Activated CD8-positive, alpha-beta T cell treated with anti-CD3 and anti-CD28 coated beads, Interleukin-2, amount 10 ng/mL, durations not matched to agents 7 days and 5 days (primary cell): ENCODE measurements at regions not wholly inside any gene's neighbourhood (a gene's known extent, or its start where the extent isn't known, plus 50 kb on each side); places are given as distances from the start of the nearest gene placed in this dataset.
"Not testable (repeated sequence)": the region's sequence is repeated elsewhere in the genome, so short reads cannot be mapped to it uniquely, and the experiment has no call there.

Source experiments
- ATAC-seq: fragments of 150-1000 bp; cut with Tn5 transposase; one replicate; pipeline ENCODE4 v1.10.0; 2021; ENCODE audit warnings: moderate library complexity
- CTCF ChIA-PET: fragments of 350-600 bp; sonication (Branson Sonifier 250); formaldehyde crosslinking; loops from one replicate; lab custom pipeline; 2021; ENCODE audit warnings: antibody characterized with exemption; lab: Charles Lee
- POLR2A ChIA-PET: fragments of 350-600 bp; sonication (Branson Sonifier 250); formaldehyde crosslinking; loops from one replicate; lab custom pipeline; 2021; ENCODE audit warnings: antibody characterized with exemption; lab: Charles Lee
- DNase-seq: peaks from one replicate; pipeline ENCODE4 v3.0.0-alpha.2; 2020
- H3K27ac Mint-ChIP-seq: one replicate; pipeline ENCODE4 v1.8.0; 2021; ENCODE audit warnings: mild to moderate bottlenecking, mixed read lengths
- H3K27me3 Mint-ChIP-seq: one replicate; pipeline ENCODE4 v1.8.0; 2021; ENCODE audit warnings: low read depth, mixed read lengths
- H3K36me3 Mint-ChIP-seq: one replicate; pipeline ENCODE4 v1.8.0; 2021; ENCODE audit warnings: low read depth, mixed read lengths
- H3K4me1 Mint-ChIP-seq: one replicate; pipeline ENCODE4 v1.8.0; 2021; ENCODE audit warnings: low read depth, mixed read lengths
- H3K4me3 Mint-ChIP-seq: one replicate; pipeline ENCODE4 v1.8.0; 2021; ENCODE audit warnings: mild to moderate bottlenecking, mixed read lengths
- H3K9me3 Mint-ChIP-seq: one replicate; pipeline ENCODE4 v1.8.0; 2022; ENCODE audit warnings: mixed read lengths; ENCODE audit not compliant: insufficient read depth

GRCh38 chr1:113205980-113206766 lies 133.2 kb downstream of the LRIG2 start:
- H3K4me1 Mint-ChIP-seq = no peaks in the 10 kb centered on the region
- ChIA-PET POLR2A (interaction anchor here (0.6 kb wide), 1 partner anchor 929 kb away, joined by 3 read pairs; no protein-coding TSS in a partner anchor), CTCF (no interaction called here)
- H3K27ac Mint-ChIP-seq = no peak overlapping the region
- DNase-seq (no peak), ATAC-seq (no peak)
- H3K4me3 Mint-ChIP-seq = no peak overlapping the region
- H3K36me3 Mint-ChIP-seq = no peaks in the 10 kb centered on the region
- no peaks in the 10 kb centered on the region for H3K9me3 Mint-ChIP-seq
- peaks cover 16% of the 10 kb centered on the region for H3K27me3 Mint-ChIP-seq

GRCh38 chr1:113207019-113207418 lies 134.0 kb downstream of the LRIG2 start:
- H3K4me1 Mint-ChIP-seq = no peaks in the 10 kb centered on the region
- CTCF ChIA-PET = no interaction called here
- H3K4me3 Mint-ChIP-seq = no peak overlapping the region
- ATAC-seq (no peak), DNase-seq (no peak)
- H3K27me3 Mint-ChIP-seq = peaks cover 19% of the 10 kb centered on the region
- H3K9me3 Mint-ChIP-seq = no peaks in the 10 kb centered on the region
- H3K27ac Mint-ChIP-seq = no peak overlapping the region
- POLR2A ChIA-PET = no interaction called here
- H3K36me3 Mint-ChIP-seq = no peaks in the 10 kb centered on the region

GRCh38 chr1:113207457-113207856 lies 134.5 kb downstream of the LRIG2 start:
- no peak for ATAC-seq
- no peak overlapping the region for H3K27ac Mint-ChIP-seq
- H3K27me3 Mint-ChIP-seq = peaks cover 17% of the 10 kb centered on the region
- DNase-seq = no peak
- no peaks in the 10 kb centered on the region for H3K9me3 Mint-ChIP-seq
- ChIA-PET CTCF (no interaction called here), POLR2A (no interaction called here)
- no peaks in the 10 kb centered on the region for H3K4me1 Mint-ChIP-seq
- no peak overlapping the region for H3K4me3 Mint-ChIP-seq
- H3K36me3 Mint-ChIP-seq = no peaks in the 10 kb centered on the region

- DNase-seq, H3K4me3 Mint-ChIP-seq, POLR2A ChIA-PET, CTCF ChIA-PET, ATAC-seq, H3K36me3 Mint-ChIP-seq, H3K27ac Mint-ChIP-seq, H3K4me1 Mint-ChIP-seq, H3K9me3 Mint-ChIP-seq: not testable (repeated sequence)
- H3K27me3 Mint-ChIP-seq = peaks cover 14% of the 10 kb centered on the region
These were observed 135.4 kb downstream of the LRIG2 start for GRCh38 chr1:113208425-113208824.

- no peak overlapping the region for H3K4me3 Mint-ChIP-seq
- ChIA-PET POLR2A (no interaction called here), CTCF (no interaction called here)
- no peaks in the 10 kb centered on the region for H3K9me3 Mint-ChIP-seq
- H3K27me3 Mint-ChIP-seq = peaks cover 14% of the 10 kb centered on the region
- no peak overlapping the region for H3K27ac Mint-ChIP-seq
- DNase-seq (no peak), ATAC-seq (no peak)
- no peaks in the 10 kb centered on the region for H3K36me3 Mint-ChIP-seq
- no peaks in the 10 kb centered on the region for H3K4me1 Mint-ChIP-seq
These were observed 137.2 kb downstream of the LRIG2 start for GRCh38 chr1:113210248-113210647.

GRCh38 chr1:113211467-113211866 lies 138.5 kb downstream of the LRIG2 start:
- H3K27me3 Mint-ChIP-seq = peaks cover 12% of the 10 kb centered on the region
- no peaks in the 10 kb centered on the region for H3K36me3 Mint-ChIP-seq
- ATAC-seq (no peak), DNase-seq (no peak)
- POLR2A ChIA-PET = no interaction called here
- H3K4me1 Mint-ChIP-seq = no peaks in the 10 kb centered on the region
- H3K4me3 Mint-ChIP-seq = no peak overlapping the region
- CTCF ChIA-PET = no interaction called here
- no peak overlapping the region for H3K27ac Mint-ChIP-seq
- no peaks in the 10 kb centered on the region for H3K9me3 Mint-ChIP-seq

- ChIA-PET CTCF (no interaction called here), POLR2A (no interaction called here)
- Mint-ChIP-seq H3K36me3 (no peaks in the 10 kb centered on the region), H3K4me1 (no peaks in the 10 kb centered on the region), H3K27ac (no peak overlapping the region), H3K4me3 (no peak overlapping the region), H3K27me3 (peaks cover 7% of the 10 kb centered on the region), H3K9me3 (no peaks in the 10 kb centered on the region)
- no peak for ATAC-seq
- no peak for DNase-seq
These were observed 142.0 kb downstream of the LRIG2 start for GRCh38 chr1:113215015-113215414.

GRCh38 chr1:113216664-113217063 lies 143.7 kb downstream of the LRIG2 start:
- ChIA-PET POLR2A (no interaction called here), CTCF (no interaction called here)
- Mint-ChIP-seq H3K9me3 (no peaks in the 10 kb centered on the region), H3K36me3 (no peaks in the 10 kb centered on the region), H3K4me1 (no peaks in the 10 kb centered on the region), H3K27me3 (peaks cover under 1% of the 10 kb centered on the region), H3K27ac (no peak overlapping the region), H3K4me3 (no peak overlapping the region)
- DNase-seq = no peak
- ATAC-seq = no peak

GRCh38 chr1:113217447-113218208 lies 144.6 kb downstream of the LRIG2 start:
- Mint-ChIP-seq H3K27me3 (peaks cover 2% of the 10 kb centered on the region), H3K4me1 (no peaks in the 10 kb centered on the region), H3K4me3 (no peak overlapping the region), H3K27ac (no peak overlapping the region), H3K36me3 (no peaks in the 10 kb centered on the region), H3K9me3 (no peaks in the 10 kb centered on the region)
- ChIA-PET CTCF (no interaction called here), POLR2A (no interaction called here)
- ATAC-seq (no peak), DNase-seq (no peak)

GRCh38 chr1:113219377-113219776 lies 146.4 kb downstream of the LRIG2 start:
- H3K4me1 Mint-ChIP-seq = no peaks in the 10 kb centered on the region
- ATAC-seq (no peak), DNase-seq (no peak)
- H3K36me3 Mint-ChIP-seq = no peaks in the 10 kb centered on the region
- H3K9me3 Mint-ChIP-seq = no peaks in the 10 kb centered on the region
- peaks cover 4% of the 10 kb centered on the region for H3K27me3 Mint-ChIP-seq
- ChIA-PET CTCF (no interaction called here), POLR2A (no interaction called here)
- H3K27ac Mint-ChIP-seq = no peak overlapping the region
- no peak overlapping the region for H3K4me3 Mint-ChIP-seq

- Mint-ChIP-seq H3K36me3 (no peaks in the 10 kb centered on the region), H3K9me3 (no peaks in the 10 kb centered on the region), H3K27me3 (peaks cover 4% of the 10 kb centered on the region), H3K27ac (no peak overlapping the region), H3K4me1 (no peaks in the 10 kb centered on the region), H3K4me3 (no peak overlapping the region)
- ATAC-seq (no peak), DNase-seq (no peak)
- ChIA-PET CTCF (no interaction called here), POLR2A (no interaction called here)
These were observed 146.8 kb downstream of the LRIG2 start for GRCh38 chr1:113219828-113220227.

- Mint-ChIP-seq H3K27ac (no peak overlapping the region), H3K27me3 (peaks cover 6% of the 10 kb centered on the region), H3K9me3 (no peaks in the 10 kb centered on the region), H3K36me3 (no peaks in the 10 kb centered on the region), H3K4me1 (no peaks in the 10 kb centered on the region), H3K4me3 (no peak overlapping the region)
- DNase-seq (no peak), ATAC-seq (no peak)
- ChIA-PET CTCF (no interaction called here), POLR2A (no interaction called here)
These were observed 150.0 kb downstream of the LRIG2 start for GRCh38 chr1:113223040-113223439.
